ENCODE measurements at regions not wholly inside any gene's neighbourhood (a gene's known extent, or its start where the extent isn't known, plus 50 kb on each side); places are given as distances from the start of the nearest gene placed in this dataset.

DNA sequence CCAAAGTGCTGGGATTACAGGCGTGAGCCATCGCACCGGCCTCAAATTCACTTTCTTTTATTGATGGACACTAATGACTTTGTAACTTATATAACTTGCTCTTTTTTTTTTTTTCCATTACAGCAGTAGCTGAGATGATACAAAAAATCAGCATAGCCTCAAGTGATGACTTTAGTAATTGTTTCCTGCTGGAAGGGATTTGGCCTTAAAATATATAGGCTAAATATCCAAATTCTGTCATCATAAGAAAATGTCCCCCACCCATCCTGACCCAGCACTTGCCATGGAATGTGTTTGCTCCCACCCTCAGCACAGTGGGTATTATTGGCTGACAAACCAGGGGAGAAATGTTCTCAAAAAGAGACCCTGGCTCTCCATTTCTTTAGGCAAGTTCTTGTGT, 1264.1 kb upstream of the AUTS2 start:
- TF ChIP-seq ZFX (IDR thresholded peaks at IDR 0.05): no peak
- TF ChIP-seq, protein P1, sequence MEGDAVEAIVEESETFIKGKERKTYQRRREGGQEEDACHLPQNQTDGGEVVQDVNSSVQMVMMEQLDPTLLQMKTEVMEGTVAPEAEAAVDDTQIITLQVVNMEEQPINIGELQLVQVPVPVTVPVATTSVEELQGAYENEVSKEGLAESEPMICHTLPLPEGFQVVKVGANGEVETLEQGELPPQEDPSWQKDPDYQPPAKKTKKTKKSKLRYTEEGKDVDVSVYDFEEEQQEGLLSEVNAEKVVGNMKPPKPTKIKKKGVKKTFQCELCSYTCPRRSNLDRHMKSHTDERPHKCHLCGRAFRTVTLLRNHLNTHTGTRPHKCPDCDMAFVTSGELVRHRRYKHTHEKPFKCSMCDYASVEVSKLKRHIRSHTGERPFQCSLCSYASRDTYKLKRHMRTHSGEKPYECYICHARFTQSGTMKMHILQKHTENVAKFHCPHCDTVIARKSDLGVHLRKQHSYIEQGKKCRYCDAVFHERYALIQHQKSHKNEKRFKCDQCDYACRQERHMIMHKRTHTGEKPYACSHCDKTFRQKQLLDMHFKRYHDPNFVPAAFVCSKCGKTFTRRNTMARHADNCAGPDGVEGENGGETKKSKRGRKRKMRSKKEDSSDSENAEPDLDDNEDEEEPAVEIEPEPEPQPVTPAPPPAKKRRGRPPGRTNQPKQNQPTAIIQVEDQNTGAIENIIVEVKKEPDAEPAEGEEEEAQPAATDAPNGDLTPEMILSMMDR (conservative IDR thresholded peaks at IDR 0.05): no peak

Measured in C4-2B (cell line).